Activated B cell treated with CpG ODN at 0.5 μM for 24 hours (primary cell): ENCODE measurements at regions not wholly inside any gene's neighbourhood (a gene's known extent, or its start where the extent isn't known, plus 50 kb on each side); places are given as distances from the start of the nearest gene placed in this dataset.

ENCODE experiments used
- ATAC-seq: fragments of 200-7000 bp; cut with Tn5 transposase; one replicate; pipeline ENCODE4 v1.10.0; 2021; ENCODE audit warnings: low read depth, mild to moderate bottlenecking, moderate library complexity
- CTCF ChIA-PET: fragments of 350-600 bp; sonication (Branson Sonifier 250); formaldehyde crosslinking; loops from one replicate; lab custom pipeline; 2021; ENCODE audit warnings: antibody characterized with exemption; lab: Charles Lee
- POLR2A ChIA-PET: fragments of 350-600 bp; sonication (Branson Sonifier 250); formaldehyde crosslinking; loops from one replicate; lab custom pipeline; 2021; ENCODE audit warnings: antibody characterized with exemption; lab: Charles Lee
- DNase-seq: peaks from one replicate; pipeline ENCODE4 v3.0.0; 2022
- H3K27ac Mint-ChIP-seq: one replicate; pipeline ENCODE4 v1.8.0; 2020; ENCODE audit warnings: mixed read lengths
- H3K27me3 Mint-ChIP-seq: one replicate; pipeline ENCODE4 v1.8.0; 2021; ENCODE audit warnings: mixed read lengths
- H3K36me3 Mint-ChIP-seq: one replicate; pipeline ENCODE4 v1.8.0; 2021; ENCODE audit warnings: low read depth, mixed read lengths
- H3K4me1 Mint-ChIP-seq: one replicate; pipeline ENCODE4 v1.8.0; 2021; ENCODE audit warnings: mixed read lengths
- H3K4me3 Mint-ChIP-seq: one replicate; pipeline ENCODE4 v1.8.0; 2020; ENCODE audit warnings: mild to moderate bottlenecking, mixed read lengths
- H3K9me3 Mint-ChIP-seq: one replicate; pipeline ENCODE4 v1.8.0; 2020; ENCODE audit warnings: mixed read lengths
- intact Hi-C: fragments of 100-400 bp; cut with micrococcal nuclease; formaldehyde crosslinking; loops from one replicate; pipeline ENCODE4 v1.15.1; 2024
- TF ChIP-seq, protein P1 (sequence below): fragments of 200-600 bp; IDR thresholded peaks from one replicate; pipeline ENCODE4 v1.8.0; 2022; ENCODE audit warnings: antibody characterized with exemption, mild to moderate bottlenecking

DNA sequence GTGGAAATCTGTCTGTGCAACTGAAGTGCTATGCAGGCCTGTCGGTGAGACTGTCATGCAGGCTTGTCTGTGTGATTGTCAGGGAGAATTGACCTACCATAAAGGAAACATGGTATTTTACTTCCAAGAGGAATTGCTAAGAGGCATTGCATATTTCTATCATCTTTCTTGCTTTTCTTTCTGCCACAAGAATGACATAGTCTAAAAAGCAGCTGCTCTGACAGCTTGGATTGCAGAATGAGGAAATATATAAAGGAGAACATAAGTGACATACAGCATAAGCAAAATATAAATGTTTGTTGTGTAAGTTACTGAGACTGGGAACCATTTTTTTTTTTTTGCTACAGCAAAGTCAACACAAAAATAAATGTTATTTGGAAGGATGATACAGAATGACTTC lies 105.1 kb downstream of the MANEA start:
- H3K4me1 Mint-ChIP-seq, result no peaks in the 10 kb centered on the region
- ChIA-PET CTCF (no interaction called here), POLR2A (no interaction called here)
- H3K9me3 Mint-ChIP-seq, result no peaks in the 10 kb centered on the region
- no peaks in the 10 kb centered on the region for H3K36me3 Mint-ChIP-seq
- DNase-seq (no peak), ATAC-seq (no peak)
- no peak overlapping the region for H3K4me3 Mint-ChIP-seq
- TF ChIP-seq, protein P1, sequence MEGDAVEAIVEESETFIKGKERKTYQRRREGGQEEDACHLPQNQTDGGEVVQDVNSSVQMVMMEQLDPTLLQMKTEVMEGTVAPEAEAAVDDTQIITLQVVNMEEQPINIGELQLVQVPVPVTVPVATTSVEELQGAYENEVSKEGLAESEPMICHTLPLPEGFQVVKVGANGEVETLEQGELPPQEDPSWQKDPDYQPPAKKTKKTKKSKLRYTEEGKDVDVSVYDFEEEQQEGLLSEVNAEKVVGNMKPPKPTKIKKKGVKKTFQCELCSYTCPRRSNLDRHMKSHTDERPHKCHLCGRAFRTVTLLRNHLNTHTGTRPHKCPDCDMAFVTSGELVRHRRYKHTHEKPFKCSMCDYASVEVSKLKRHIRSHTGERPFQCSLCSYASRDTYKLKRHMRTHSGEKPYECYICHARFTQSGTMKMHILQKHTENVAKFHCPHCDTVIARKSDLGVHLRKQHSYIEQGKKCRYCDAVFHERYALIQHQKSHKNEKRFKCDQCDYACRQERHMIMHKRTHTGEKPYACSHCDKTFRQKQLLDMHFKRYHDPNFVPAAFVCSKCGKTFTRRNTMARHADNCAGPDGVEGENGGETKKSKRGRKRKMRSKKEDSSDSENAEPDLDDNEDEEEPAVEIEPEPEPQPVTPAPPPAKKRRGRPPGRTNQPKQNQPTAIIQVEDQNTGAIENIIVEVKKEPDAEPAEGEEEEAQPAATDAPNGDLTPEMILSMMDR, result no peak
- no peaks in the 10 kb centered on the region for H3K27me3 Mint-ChIP-seq
- intact Hi-C loops, result no loop called here
- no peak overlapping the region for H3K27ac Mint-ChIP-seq

- intact Hi-C loops, result no loop called here
- Mint-ChIP-seq H3K36me3 (no peaks in the 10 kb centered on the region), H3K27ac (no peak overlapping the region), H3K4me1 (no peaks in the 10 kb centered on the region), H3K9me3 (peaks cover 2% of the 10 kb centered on the region), H3K27me3 (no peaks in the 10 kb centered on the region), H3K4me3 (no peak overlapping the region)
- ChIA-PET POLR2A (no interaction called here), CTCF (no interaction called here)
- DNase-seq (no peak), ATAC-seq (no peak)
- TF ChIP-seq, protein P1, result no peak
Measured at GRCh38 chr6:95685822-95686221, 108.5 kb downstream of the MANEA start.

DNA sequence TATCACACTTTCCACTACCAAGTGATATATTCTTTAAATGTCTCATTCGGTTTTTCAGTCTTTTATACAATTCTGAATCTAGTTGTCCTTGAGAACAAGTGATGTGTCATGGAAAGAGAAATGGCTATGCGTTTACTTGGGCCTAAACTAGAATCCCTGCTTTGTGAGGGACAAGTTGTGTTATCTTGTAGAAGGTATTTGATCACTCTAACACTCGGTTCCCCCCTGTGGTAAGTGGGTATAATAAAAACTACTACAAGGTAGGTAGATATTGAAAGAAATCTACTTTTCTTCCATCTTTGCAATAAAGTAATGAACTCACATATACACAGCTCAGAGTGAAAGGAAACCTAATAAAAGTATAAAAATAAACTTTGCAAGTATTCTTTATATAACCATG lies 108.9 kb downstream of the MANEA start:
- no peaks in the 10 kb centered on the region for H3K27me3 Mint-ChIP-seq
- H3K4me3 Mint-ChIP-seq, result no peak overlapping the region
- ChIA-PET CTCF (no interaction called here), POLR2A (no interaction called here)
- DNase-seq, result no peak
- H3K36me3 Mint-ChIP-seq, result no peaks in the 10 kb centered on the region
- no peak for ATAC-seq
- no peak overlapping the region for H3K27ac Mint-ChIP-seq
- peaks cover 4% of the 10 kb centered on the region for H3K9me3 Mint-ChIP-seq
- intact Hi-C loops, result no loop called here
- TF ChIP-seq, protein P1, result no peak
- H3K4me1 Mint-ChIP-seq, result no peaks in the 10 kb centered on the region

- Mint-ChIP-seq H3K27ac (no peak overlapping the region), H3K36me3 (no peaks in the 10 kb centered on the region), H3K27me3 (no peaks in the 10 kb centered on the region), H3K9me3 (peaks cover 4% of the 10 kb centered on the region), H3K4me1 (no peaks in the 10 kb centered on the region), H3K4me3 (no peak overlapping the region)
- ATAC-seq (no peak), DNase-seq (no peak)
- ChIA-PET CTCF (no interaction called here), POLR2A (no interaction called here)
- intact Hi-C loops, result no loop called here
- TF ChIP-seq, protein P1, result no peak
Measured at GRCh38 chr6:95686895-95687294, 109.6 kb downstream of the MANEA start.

DNA sequence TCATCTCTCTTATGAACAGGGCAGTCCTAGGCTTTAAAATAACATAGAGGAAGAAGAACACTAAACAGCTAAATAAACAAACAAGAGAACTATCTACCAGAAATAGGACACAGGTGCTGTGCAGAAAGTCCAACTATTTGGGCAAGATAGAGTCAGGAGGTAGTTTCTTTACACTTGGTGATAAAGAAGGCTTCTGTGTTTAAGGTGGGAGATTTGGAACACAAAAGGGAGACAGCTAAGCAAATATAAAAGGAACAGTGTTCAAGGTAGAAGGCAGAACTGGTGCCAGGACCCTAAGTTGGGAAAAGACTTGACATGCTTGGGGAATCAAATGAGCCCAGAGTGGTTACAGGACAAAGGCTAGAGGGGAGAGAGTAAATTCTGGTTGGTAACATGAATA lies 110.5 kb downstream of the MANEA start:
- Mint-ChIP-seq H3K27ac (no peak overlapping the region), H3K9me3 (peaks cover 4% of the 10 kb centered on the region), H3K27me3 (no peaks in the 10 kb centered on the region), H3K4me3 (no peak overlapping the region), H3K36me3 (no peaks in the 10 kb centered on the region), H3K4me1 (no peaks in the 10 kb centered on the region)
- POLR2A ChIA-PET, result no interaction called here
- TF ChIP-seq, protein P1, result no peak
- ATAC-seq (no peak), DNase-seq (no peak)
- intact Hi-C loops, result no loop called here
- CTCF ChIA-PET, result no interaction called here
